IMR-90 (cell line): ENCODE measurements at regions not wholly inside any gene's neighbourhood (a gene's known extent, or its start where the extent isn't known, plus 50 kb on each side); places are given as distances from the start of the nearest gene placed in this dataset.

Source experiments
- ATAC-seq: fragments of 200-7000 bp; cut with Tn5 transposase; 2 replicates; pipeline ENCODE4 v1.9.1; 2020; ENCODE audit warnings: low read depth, mild to moderate bottlenecking, moderate library complexity
- BruUV-seq: library from RNA; stranded (reverse); fragments of 400-500 nt; replicated peaks from 2 replicates; lab custom pipeline; 2021; lab: Mats Ljungman, UMichigan
- CTCF ChIA-PET: fragments of 300-600 bp; formaldehyde crosslinking; extraction: SDS; loops from one replicate; lab custom pipeline; 2021; ENCODE audit warnings: antibody characterized with exemption; lab: Yijun Ruan, JAX
- POLR2A ChIA-PET: fragments of 300-600 bp; sonication (Branson Sonifier 250); formaldehyde crosslinking; loops from one replicate; lab custom pipeline; 2022; ENCODE audit warnings: antibody characterized with exemption; ENCODE audit not compliant: unreplicated experiment; lab: Charles Lee
- DNase-seq: peaks from one replicate; pipeline ENCODE4 v3.0.0; 2013
- H2AFZ ChIP-seq: replicated peaks from 2 replicates; pipeline ENCODE3; 2013; ENCODE audit warnings: low read length, mild to moderate bottlenecking; ENCODE audit not compliant: poor library complexity
- H2AK5ac ChIP-seq: 2 replicates; pipeline ENCODE4 v1.6.1; 2013; ENCODE audit warnings: low read depth, low read length, inconsistent platforms
- H2AK9ac ChIP-seq: replicated peaks from 2 replicates; pipeline ENCODE3; 2013; ENCODE audit warnings: mild to moderate bottlenecking, low read depth, low read length, moderate library complexity; ENCODE audit not compliant: poor library complexity
- H2BK120ac ChIP-seq: 2 replicates; pipeline ENCODE4 v1.6.1; 2013; ENCODE audit warnings: low read depth, low read length, inconsistent platforms
- H2BK15ac ChIP-seq: 3 replicates; pipeline ENCODE4 v1.6.1; 2013; ENCODE audit warnings: low read depth, low read length, inconsistent platforms
- H2BK20ac ChIP-seq: 2 replicates; pipeline ENCODE4 v1.6.1; 2013; ENCODE audit warnings: low read depth, mild to moderate bottlenecking, inconsistent platforms, low read length, moderate library complexity
- H2BK5ac ChIP-seq: 2 replicates; pipeline ENCODE4 v1.6.1; 2013; ENCODE audit warnings: mild to moderate bottlenecking, low read depth, low read length, inconsistent platforms; ENCODE audit not compliant: poor library complexity, severe bottlenecking
- H3K14ac ChIP-seq: replicated peaks from 2 replicates; pipeline ENCODE4 v1.6.1; 2013; ENCODE audit warnings: low read depth, low read length, inconsistent platforms
- H3K18ac ChIP-seq: 2 replicates; pipeline ENCODE4 v1.6.1; 2013; ENCODE audit warnings: low read depth, low read length, control low read depth
- H3K23ac ChIP-seq: 2 replicates; pipeline ENCODE4 v1.6.1; 2013; ENCODE audit warnings: low read depth, low read length, inconsistent platforms
- H3K27ac ChIP-seq: 2 replicates; pipeline ENCODE4 v1.5.1; 2013; ENCODE audit warnings: mild to moderate bottlenecking, control low read depth, low read length; ENCODE audit not compliant: insufficient read depth
- H3K27me3 ChIP-seq: 2 replicates; pipeline ENCODE4 v1.6.1; 2013; ENCODE audit warnings: low read length; ENCODE audit not compliant: control insufficient read depth, insufficient read depth
- H3K36me3 ChIP-seq: 2 replicates; pipeline ENCODE4 v1.6.1; 2013; ENCODE audit warnings: low read length, mixed read lengths; ENCODE audit not compliant: control insufficient read depth, insufficient read depth
- H3K4ac ChIP-seq: 2 replicates; pipeline ENCODE4 v1.6.1; 2013; ENCODE audit warnings: low read depth, low read length, inconsistent platforms
- H3K4me1 ChIP-seq: 2 replicates; pipeline ENCODE4 v1.6.1; 2013; ENCODE audit warnings: low read length, mixed read lengths; ENCODE audit not compliant: control insufficient read depth, insufficient read depth
- H3K4me2 ChIP-seq: 2 replicates; pipeline ENCODE4 v1.6.1; 2013; ENCODE audit warnings: low read depth, mild to moderate bottlenecking, control low read depth, low read length, moderate library complexity
- H3K4me3 ChIP-seq: 2 replicates; pipeline ENCODE4 v1.5.1; 2013; ENCODE audit warnings: low read depth, mild to moderate bottlenecking, control low read depth, low read length, moderate library complexity; ENCODE audit not compliant: insufficient read depth
- H3K56ac ChIP-seq: 2 replicates; pipeline ENCODE4 v1.6.1; 2013; ENCODE audit warnings: low read length, inconsistent platforms; ENCODE audit not compliant: insufficient read depth; ENCODE audit errors: extremely low read depth
- H3K79me1 ChIP-seq, 2 experiments: 2 replicates each; pipeline ENCODE4 v1.6.1; 2013; ENCODE audit warnings: low read length in 2 of 2, inconsistent platforms in 1 of 2, low read depth in 1 of 2
- H3K9ac ChIP-seq: 2 replicates; pipeline ENCODE4 v1.6.1; 2013; ENCODE audit warnings: low read depth, low read length, control low read depth
- H3K9me1 ChIP-seq: 2 replicates; pipeline ENCODE4 v1.6.1; 2013; ENCODE audit warnings: low read length, inconsistent platforms; ENCODE audit not compliant: insufficient read depth
- H3K9me3 ChIP-seq: 2 replicates; pipeline ENCODE4 v1.6.1; 2013; ENCODE audit warnings: low read length; ENCODE audit not compliant: control insufficient read depth, insufficient read depth
- H4K20me1 ChIP-seq: 2 replicates; pipeline ENCODE4 v1.6.1; 2013; ENCODE audit warnings: low read length, inconsistent platforms; ENCODE audit not compliant: insufficient read depth
- H4K5ac ChIP-seq: 2 replicates; pipeline ENCODE4 v1.6.1; 2013; ENCODE audit warnings: mild to moderate bottlenecking, low read depth, low read length, control low read depth
- H4K8ac ChIP-seq, 2 experiments: 2 replicates each; pipeline ENCODE4 v1.6.1; 2013; ENCODE audit warnings: low read depth in 2 of 2, low read length in 2 of 2, control low read depth in 1 of 2, inconsistent platforms in 1 of 2
- H4K91ac ChIP-seq: 2 replicates; pipeline ENCODE4 v1.6.1; 2013; ENCODE audit warnings: low read depth, low read length, inconsistent platforms; ENCODE audit not compliant: insufficient read depth
- CHD1 ChIP-seq: IDR thresholded peaks from 2 replicates; pipeline ENCODE4 v1.6.1; 2012; ENCODE audit warnings: low read depth, low read length, improper control_type of control experiment
- ELK1 ChIP-seq: fragments of 150-350 bp; IDR thresholded peaks from 2 replicates; pipeline ENCODE4 v1.6.1; 2016; ENCODE audit warnings: low read depth, mild to moderate bottlenecking, low read length, moderate library complexity, borderline replicate concordance
- FOS ChIP-seq: fragments of 150-350 bp; IDR thresholded peaks from 2 replicates; pipeline ENCODE4 v1.6.1; 2016; ENCODE audit warnings: low read depth, low read length
- MAFK ChIP-seq: IDR thresholded peaks from 2 replicates; pipeline ENCODE4 v1.6.1; 2012; ENCODE audit warnings: low read depth, low read length, improper control_type of control experiment
- MAZ ChIP-seq: IDR thresholded peaks from 2 replicates; pipeline ENCODE4 v1.6.1; 2012; ENCODE audit warnings: low read depth, mild to moderate bottlenecking, low read length, improper control_type of control experiment, moderate library complexity, borderline replicate concordance
- MXI1 ChIP-seq: IDR thresholded peaks from 2 replicates; pipeline ENCODE4 v1.6.1; 2012; ENCODE audit warnings: low read depth, mild to moderate bottlenecking, low read length, moderate library complexity, borderline replicate concordance
- NFE2L2 ChIP-seq: fragments of 150-350 bp; IDR thresholded peaks from 2 replicates; pipeline ENCODE4 v1.6.1; 2016; ENCODE audit warnings: low read depth, mild to moderate bottlenecking, low read length
- RAD21 ChIP-seq: IDR thresholded peaks from 2 replicates; pipeline ENCODE4 v1.6.1; 2012; ENCODE audit warnings: low read length, improper control_type of control experiment
- RCOR1 ChIP-seq: IDR thresholded peaks from 2 replicates; pipeline ENCODE4 v1.6.1; 2012; ENCODE audit warnings: mild to moderate bottlenecking, low read length, improper control_type of control experiment; ENCODE audit not compliant: insufficient replicate concordance
- RFX5 ChIP-seq: IDR thresholded peaks from 2 replicates; pipeline ENCODE4 v1.8.0; 2012; ENCODE audit warnings: low read depth, mild to moderate bottlenecking, low read length, moderate library complexity
- SMC3 ChIP-seq: fragments of 150-350 bp; IDR thresholded peaks from 2 replicates; pipeline ENCODE4 v1.6.1; 2016; ENCODE audit warnings: low read depth, mild to moderate bottlenecking, antibody characterized with exemption, low read length, moderate library complexity
- USF2 ChIP-seq: fragments of 150-350 bp; IDR thresholded peaks from 2 replicates; pipeline ENCODE4 v1.6.1; 2017; ENCODE audit warnings: mild to moderate bottlenecking, antibody characterized with exemption, low read length, low read depth
- WGBS, 2 experiments: methylation state at CpG; one replicate each; pipeline versions ENCODE4 v1.1.5 to v1.1.7; 2013; ENCODE audit warnings: missing lambda C conversion rate in 2 of 2; ENCODE audit not compliant: insufficient read length in 1 of 2; ENCODE audit errors: extremely low coverage in 2 of 2; 5-methylcytosine and 5-hydroxymethylcytosine counted together
- dilution Hi-C: fragments of 300-500 bp; cut with HindIII; formaldehyde crosslinking; loops from one replicate; pipeline ENCODE4 v1.14.3; 2018; ENCODE audit warnings: low sequenced_read_pairs; ENCODE audit not compliant: unreplicated experiment
- in situ Hi-C: fragments of 300-500 bp; cut with MboI; formaldehyde crosslinking; loops from 3 replicates; pipeline ENCODE4 v1.14.3; 2019; ENCODE audit warnings: low sequenced_read_pairs, inconsistent platforms, mixed read lengths
- intact Hi-C: fragments of 100-400 bp; cut with micrococcal nuclease; formaldehyde crosslinking; loops from 2 replicates; pipeline ENCODE4 v1.10.0; 2022

GRCh38 chrX:28133763-28134162 lies 152.5 kb upstream of the DCAF8L1 start:
- H3K27me3 ChIP-seq = no peaks in the 10 kb centered on the region
- H2BK5ac ChIP-seq = no peak overlapping the region
- WGBS, 2 experiments = 67% methylated on average over 1 of the region's 4 CpGs; no CpG with 5 or more reads in 1 of the 2 experiments
- no peak overlapping the region for H3K14ac ChIP-seq
- H3K4me3 ChIP-seq = no peak overlapping the region
- no peaks in the 10 kb centered on the region for H3K36me3 ChIP-seq
- no peak overlapping the region for H2BK15ac ChIP-seq
- no peak overlapping the region for H2AK5ac ChIP-seq
- H3K9ac ChIP-seq = no peak overlapping the region
- no peak overlapping the region for H2AK9ac ChIP-seq
- H3K23ac ChIP-seq = no peak overlapping the region
- no peaks in the 10 kb centered on the region for H3K79me1 ChIP-seq
- ATAC-seq (no peak), DNase-seq (no peak)
- no peak overlapping the region for H2BK120ac ChIP-seq
- H3K9me3 ChIP-seq = no peaks in the 10 kb centered on the region
- ChIA-PET POLR2A (interaction anchor here (0.6 kb wide), 1 partner anchor 1436 kb away, joined by 5 read pairs; no protein-coding TSS in a partner anchor), CTCF (interaction anchor here (0.6 to 0.7 kb wide), 2 partner anchors 46 to 66 kb away, joined by 3 to 4 read pairs; no protein-coding TSS in a partner anchor)
- no peak overlapping the region for H3K18ac ChIP-seq
- no peak overlapping the region for H2BK20ac ChIP-seq
- TF ChIP-seq FOS = no peak
- TF ChIP-seq SMC3 = no peak
- no peak for TF ChIP-seq RFX5
- no peak for TF ChIP-seq CHD1
- TF ChIP-seq RCOR1 = no peak
- TF ChIP-seq ELK1 = no peak
- TF ChIP-seq RAD21 = no peak
- TF ChIP-seq MAFK = no peak
- no peak for TF ChIP-seq MXI1
- TF ChIP-seq MAZ = no peak
- TF ChIP-seq NFE2L2 = no peak
- no peak for TF ChIP-seq USF2
- H3K56ac ChIP-seq = no peak overlapping the region
- H4K8ac ChIP-seq = no peak overlapping the region
- H4K20me1 ChIP-seq = no peaks in the 10 kb centered on the region
- no peak overlapping the region for H3K27ac ChIP-seq
- BruUV-seq = no TSS peak
- no peaks in the 10 kb centered on the region for H3K4me1 ChIP-seq
- in situ Hi-C loops = no loop called here
- no peak overlapping the region for H2AFZ ChIP-seq
- H3K4ac ChIP-seq = no peak overlapping the region
- H3K9me1 ChIP-seq = no peaks in the 10 kb centered on the region
- intact Hi-C loops = no loop called here
- no peak overlapping the region for H4K91ac ChIP-seq
- dilution Hi-C loops = no loop called here
- H3K4me2 ChIP-seq = no peak overlapping the region
- H4K5ac ChIP-seq = no peak overlapping the region
